ENCODE measurements at regions not wholly inside any gene's neighbourhood (a gene's known extent, or its start where the extent isn't known, plus 50 kb on each side); places are given as distances from the start of the nearest gene placed in this dataset.

GRCh38 chr20:39549733-39550132, 587.6 kb downstream of the DHX35 start (continued):
- TF ChIP-seq, protein P1, sequence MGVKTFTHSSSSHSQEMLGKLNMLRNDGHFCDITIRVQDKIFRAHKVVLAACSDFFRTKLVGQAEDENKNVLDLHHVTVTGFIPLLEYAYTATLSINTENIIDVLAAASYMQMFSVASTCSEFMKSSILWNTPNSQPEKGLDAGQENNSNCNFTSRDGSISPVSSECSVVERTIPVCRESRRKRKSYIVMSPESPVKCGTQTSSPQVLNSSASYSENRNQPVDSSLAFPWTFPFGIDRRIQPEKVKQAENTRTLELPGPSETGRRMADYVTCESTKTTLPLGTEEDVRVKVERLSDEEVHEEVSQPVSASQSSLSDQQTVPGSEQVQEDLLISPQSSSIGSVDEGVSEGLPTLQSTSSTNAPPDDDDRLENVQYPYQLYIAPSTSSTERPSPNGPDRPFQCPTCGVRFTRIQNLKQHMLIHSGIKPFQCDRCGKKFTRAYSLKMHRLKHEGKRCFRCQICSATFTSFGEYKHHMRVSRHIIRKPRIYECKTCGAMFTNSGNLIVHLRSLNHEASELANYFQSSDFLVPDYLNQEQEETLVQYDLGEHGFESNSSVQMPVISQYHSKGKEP (tag by site-specific recombination; IDR thresholded peaks at IDR 0.05), result no peak
- TF ChIP-seq GLIS2 (tag by site-specific recombination; IDR thresholded peaks at IDR 0.05), result no peak

GRCh38 chr20:39547546-39548408, 585.6 kb downstream of the DHX35 start:
- POLR2A ChIA-PET, result no interaction called here
- CTCF ChIA-PET, result interaction anchor here (0.6 kb wide), 3 partner anchors 8 to 382 kb away, joined by 3 to 4 read pairs (median 3); no protein-coding TSS in a partner anchor
- H3K4me1 ChIP-seq (ENCODE audit: control insufficient read depth, insufficient read depth, low read length), result no peaks in the 10 kb centered on the region
- no peaks in the 10 kb centered on the region for H3K9me3 ChIP-seq (ENCODE audit: control insufficient read depth, insufficient read depth, low read depth, low read length)
- no peak overlapping the region for H3K4me3 ChIP-seq (ENCODE audit: low read depth, low read length)
- no peaks in the 10 kb centered on the region for H3K36me3 ChIP-seq (ENCODE audit: control insufficient read depth in 2 of 2, insufficient read depth in 1 of 2, low read length in 2 of 2)
- no peak overlapping the region for H3K27ac ChIP-seq (ENCODE audit: extremely low read depth, low read depth, low read length)
- TF ChIP-seq BCL11B (tag by site-specific recombination; IDR thresholded peaks at IDR 0.05; ENCODE audit: low read depth) (no peak), WT1 (tag by site-specific recombination; IDR thresholded peaks at IDR 0.05) (no peak), PRDM4 (tag by site-specific recombination; IDR thresholded peaks at IDR 0.05) (no peak), ZNF449 (tag by site-specific recombination; IDR thresholded peaks at IDR 0.05) (no peak), ZNF114 (tag by site-specific recombination; IDR thresholded peaks at IDR 0.05) (no peak), ZNF350 (tag by site-specific recombination; IDR thresholded peaks at IDR 0.05) (no peak), ZNF518A (tag by site-specific recombination; conservative IDR thresholded peaks at IDR 0.05; ENCODE audit: low read depth) (no peak), ZNF391 (tag by site-specific recombination; IDR thresholded peaks at IDR 0.05; ENCODE audit: borderline replicate concordance, low read depth) (no peak), MZF1 (tag by site-specific recombination; IDR thresholded peaks at IDR 0.05; ENCODE audit: borderline replicate concordance) (no peak), ZBTB26 (tag by site-specific recombination; optimal IDR thresholded peaks at IDR 0.05) (no peak), ZNF362 (tag by site-specific recombination; IDR thresholded peaks at IDR 0.05) (no peak), KLF1 (tag by site-specific recombination; IDR thresholded peaks at IDR 0.05) (no peak)
- TF ChIP-seq, protein P2, sequence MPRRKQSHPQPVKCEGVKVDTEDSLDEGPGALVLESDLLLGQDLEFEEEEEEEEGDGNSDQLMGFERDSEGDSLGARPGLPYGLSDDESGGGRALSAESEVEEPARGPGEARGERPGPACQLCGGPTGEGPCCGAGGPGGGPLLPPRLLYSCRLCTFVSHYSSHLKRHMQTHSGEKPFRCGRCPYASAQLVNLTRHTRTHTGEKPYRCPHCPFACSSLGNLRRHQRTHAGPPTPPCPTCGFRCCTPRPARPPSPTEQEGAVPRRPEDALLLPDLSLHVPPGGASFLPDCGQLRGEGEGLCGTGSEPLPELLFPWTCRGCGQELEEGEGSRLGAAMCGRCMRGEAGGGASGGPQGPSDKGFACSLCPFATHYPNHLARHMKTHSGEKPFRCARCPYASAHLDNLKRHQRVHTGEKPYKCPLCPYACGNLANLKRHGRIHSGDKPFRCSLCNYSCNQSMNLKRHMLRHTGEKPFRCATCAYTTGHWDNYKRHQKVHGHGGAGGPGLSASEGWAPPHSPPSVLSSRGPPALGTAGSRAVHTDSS (tag by site-specific recombination; IDR thresholded peaks at IDR 0.05), result no peak

Measured in HEK293 (cell line).